ENCODE measurements at regions not wholly inside any gene's neighbourhood (a gene's known extent, or its start where the extent isn't known, plus 50 kb on each side); places are given as distances from the start of the nearest gene placed in this dataset.

- no peak for DNase-seq (ENCODE audit: low spot score)
Measured at GRCh38 chr11:129324533-129325175, 51.0 kb upstream of the BARX2 start.

GRCh38 chr11:129323896-129324502 lies 51.6 kb upstream of the BARX2 start:
- DNase-seq (ENCODE audit: low spot score): no peak

GRCh38 chr11:129322941-129323340 lies 52.7 kb upstream of the BARX2 start:
- DNase-seq (ENCODE audit: low spot score): no peak

GRCh38 chr11:129321076-129321475 lies 54.6 kb upstream of the BARX2 start:
- no peak for DNase-seq (ENCODE audit: low spot score)

GRCh38 chr11:129320494-129320893 lies 55.2 kb upstream of the BARX2 start:
- no peak for DNase-seq (ENCODE audit: low spot score)

- no peak for DNase-seq (ENCODE audit: low spot score)
Measured at GRCh38 chr11:129319751-129320150, 55.9 kb upstream of the BARX2 start.

GRCh38 chr11:129319201-129319600 lies 56.4 kb upstream of the BARX2 start:
- no peak for DNase-seq (ENCODE audit: low spot score)

- no peak for DNase-seq (ENCODE audit: low spot score)
Measured at GRCh38 chr11:129317571-129317970, 58.1 kb upstream of the BARX2 start.

- no peak for DNase-seq (ENCODE audit: low spot score)
Measured at GRCh38 chr11:129316781-129317180, 58.9 kb upstream of the BARX2 start.

- DNase-seq (ENCODE audit: low spot score): peak; percentile 52
Measured at GRCh38 chr11:129315781-129316579, 59.7 kb upstream of the BARX2 start.

- DNase-seq (ENCODE audit: low spot score): no peak
Measured at GRCh38 chr11:129314371-129314770, 61.3 kb upstream of the BARX2 start.

GRCh38 chr11:129313541-129314297 lies 61.9 kb upstream of the BARX2 start:
- peak; percentile 33 for DNase-seq (ENCODE audit: low spot score)

GRCh38 chr11:129312730-129313503 lies 62.7 kb upstream of the BARX2 start:
- no peak for DNase-seq (ENCODE audit: low spot score)

- DNase-seq (ENCODE audit: low spot score): no peak
Measured at GRCh38 chr11:129308241-129308865, 67.3 kb upstream of the BARX2 start.

GRCh38 chr11:129307162-129307561 lies 68.5 kb upstream of the BARX2 start:
- no peak for DNase-seq (ENCODE audit: low spot score)

GRCh38 chr11:129302386-129303101 lies 73.1 kb upstream of the BARX2 start:
- DNase-seq (ENCODE audit: low spot score): no peak

- DNase-seq (ENCODE audit: low spot score): no peak
Measured at GRCh38 chr11:129300099-129300498, 75.5 kb upstream of the BARX2 start.

- no peak for DNase-seq (ENCODE audit: low spot score)
Measured at GRCh38 chr11:129298988-129299387, 76.7 kb upstream of the BARX2 start.

GRCh38 chr11:129295746-129296145 lies 79.9 kb upstream of the BARX2 start:
- DNase-seq (ENCODE audit: low spot score): no peak

GRCh38 chr11:129292771-129293170 lies 82.9 kb upstream of the BARX2 start:
- no peak for DNase-seq (ENCODE audit: low spot score)

GRCh38 chr11:129292092-129292491 lies 83.6 kb upstream of the BARX2 start:
- DNase-seq (ENCODE audit: low spot score): no peak
